Vagina (tissue), 2 donors: ENCODE measurements at regions not wholly inside any gene's neighbourhood (a gene's known extent, or its start where the extent isn't known, plus 50 kb on each side); places are given as distances from the start of the nearest gene placed in this dataset.

Experiments
- DNase-seq, 2 donors: peaks; one replicate each; pipeline ENCODE4 v3.0.0-alpha.2; 2017; ENCODE audit errors: extremely low spot score in 2 of 2
- H3K27ac ChIP-seq: fragments of 200-600 bp; sonication (generic); one replicate; pipeline ENCODE4 v1.5.1; 2019
- H3K27me3 ChIP-seq: fragments of 200-600 bp; sonication (generic); one replicate; pipeline ENCODE4 v1.5.1; 2019
- H3K36me3 ChIP-seq, 2 donors: fragments of 200-600 bp; sonication (generic); one replicate each; pipeline ENCODE4 v1.5.1; 2017 to 2019
- H3K4me1 ChIP-seq: fragments of 200-600 bp; sonication (generic); one replicate; pipeline ENCODE4 v1.5.1; 2019
- H3K4me3 ChIP-seq, 2 donors: fragments of 200-600 bp; sonication (generic); 1 replicate in 1 of 2; 2 replicates in 1 of 2; pipeline ENCODE4 v1.5.1; 2016 to 2019
- H3K9me3 ChIP-seq: fragments of 200-600 bp; sonication (generic); one replicate; pipeline ENCODE4 v1.5.1; 2019
- POLR2A ChIP-seq, 2 donors: fragments of 450-650 bp; IDR thresholded peaks; one replicate each; pipeline ENCODE4 v1.6.1; 2017; ENCODE audit warnings: antibody characterized with exemption in 2 of 2, mild to moderate bottlenecking in 2 of 2, moderate library complexity in 2 of 2
- POLR2AphosphoS5 ChIP-seq, 2 donors: sonication (generic); formaldehyde crosslinking; IDR thresholded peaks; one replicate each; pipeline ENCODE4 v1.9.0; 2017; ENCODE audit warnings: antibody characterized with exemption in 2 of 2, mild to moderate bottlenecking in 2 of 2, low read depth in 1 of 2; ENCODE audit not compliant: insufficient read depth in 1 of 2
- intact Hi-C: fragments of 100-400 bp; cut with DNase I; formaldehyde crosslinking; loops from one replicate; pipeline ENCODE4 v1.15.1; 2023
- TF ChIP-seq, protein P1 (sequence below), 3 experiments: fragments of 450-650 bp in 2 of 3; fragments of 200-600 bp in 1 of 3; sonication (generic) in 1 of 3; IDR thresholded peaks; one replicate each; pipeline ENCODE4 v1.5.1; 2017 to 2019; ENCODE audit warnings: antibody characterized with exemption in 3 of 3, mild to moderate bottlenecking in 2 of 3, moderate library complexity in 2 of 3

DNA sequence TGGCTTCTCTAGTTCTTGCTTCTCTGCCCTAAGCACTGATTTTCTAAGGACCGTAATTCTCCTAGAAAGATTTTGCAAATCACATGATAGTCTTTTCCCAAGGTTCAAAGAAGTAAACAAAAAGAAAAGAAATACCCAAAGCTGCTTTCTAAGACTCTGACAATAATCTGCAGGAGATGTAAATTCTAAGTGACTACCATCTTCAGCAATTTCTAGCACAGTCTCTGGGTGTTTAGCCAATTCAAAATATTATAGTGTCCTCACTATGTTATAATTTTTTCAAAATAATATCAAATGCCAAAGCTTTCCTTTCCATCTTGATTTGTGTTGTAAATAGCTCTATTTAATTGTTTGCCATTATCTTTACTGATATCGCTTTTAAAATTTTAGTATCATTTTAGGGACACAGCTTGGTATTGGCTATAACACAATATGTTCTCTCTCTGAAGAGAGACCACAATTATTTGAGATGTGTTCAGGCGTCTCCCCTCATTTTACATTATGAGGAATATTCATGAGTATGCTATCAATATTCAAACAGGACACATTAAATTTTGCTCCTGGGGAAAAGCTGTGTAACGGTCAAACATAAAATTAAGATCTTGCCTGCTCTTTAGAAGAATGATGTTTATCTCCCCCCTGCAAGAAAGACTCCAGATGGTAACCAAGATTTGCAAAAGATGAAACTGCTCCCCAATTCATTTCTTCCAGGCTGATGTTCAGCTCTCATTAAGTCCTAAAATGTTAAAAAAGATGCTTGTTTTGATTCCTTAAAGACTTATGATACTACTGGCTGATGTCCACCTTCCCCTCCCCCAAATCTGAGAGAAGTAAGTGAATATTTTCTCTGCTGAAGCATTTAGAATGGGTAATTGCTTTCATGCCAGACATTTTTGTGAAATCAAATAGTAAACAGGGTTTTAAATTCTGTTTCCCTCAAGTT is 191.9 kb upstream of the WDR11 start:
- DNase-seq = no peak
- Histone ChIP-seq H3K4me1 (no peaks in the 10 kb centered on the region), H3K27ac (no peak overlapping the region), H3K9me3 (no peaks in the 10 kb centered on the region), H3K27me3 (no peaks in the 10 kb centered on the region), H3K36me3 (no peaks in the 10 kb centered on the region), H3K4me3 (no peak overlapping the region)
- intact Hi-C loops = no loop called here
- TF ChIP-seq POLR2A (IDR thresholded peaks at IDR 0.05) = no peak
- TF ChIP-seq, protein P1, sequence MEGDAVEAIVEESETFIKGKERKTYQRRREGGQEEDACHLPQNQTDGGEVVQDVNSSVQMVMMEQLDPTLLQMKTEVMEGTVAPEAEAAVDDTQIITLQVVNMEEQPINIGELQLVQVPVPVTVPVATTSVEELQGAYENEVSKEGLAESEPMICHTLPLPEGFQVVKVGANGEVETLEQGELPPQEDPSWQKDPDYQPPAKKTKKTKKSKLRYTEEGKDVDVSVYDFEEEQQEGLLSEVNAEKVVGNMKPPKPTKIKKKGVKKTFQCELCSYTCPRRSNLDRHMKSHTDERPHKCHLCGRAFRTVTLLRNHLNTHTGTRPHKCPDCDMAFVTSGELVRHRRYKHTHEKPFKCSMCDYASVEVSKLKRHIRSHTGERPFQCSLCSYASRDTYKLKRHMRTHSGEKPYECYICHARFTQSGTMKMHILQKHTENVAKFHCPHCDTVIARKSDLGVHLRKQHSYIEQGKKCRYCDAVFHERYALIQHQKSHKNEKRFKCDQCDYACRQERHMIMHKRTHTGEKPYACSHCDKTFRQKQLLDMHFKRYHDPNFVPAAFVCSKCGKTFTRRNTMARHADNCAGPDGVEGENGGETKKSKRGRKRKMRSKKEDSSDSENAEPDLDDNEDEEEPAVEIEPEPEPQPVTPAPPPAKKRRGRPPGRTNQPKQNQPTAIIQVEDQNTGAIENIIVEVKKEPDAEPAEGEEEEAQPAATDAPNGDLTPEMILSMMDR (IDR thresholded peaks at IDR 0.05) = no peak
- no peak for TF ChIP-seq POLR2AphosphoS5 (IDR thresholded peaks at IDR 0.05; ENCODE audit: insufficient read depth in 1 of 2, low read depth in 1 of 2)

DNA sequence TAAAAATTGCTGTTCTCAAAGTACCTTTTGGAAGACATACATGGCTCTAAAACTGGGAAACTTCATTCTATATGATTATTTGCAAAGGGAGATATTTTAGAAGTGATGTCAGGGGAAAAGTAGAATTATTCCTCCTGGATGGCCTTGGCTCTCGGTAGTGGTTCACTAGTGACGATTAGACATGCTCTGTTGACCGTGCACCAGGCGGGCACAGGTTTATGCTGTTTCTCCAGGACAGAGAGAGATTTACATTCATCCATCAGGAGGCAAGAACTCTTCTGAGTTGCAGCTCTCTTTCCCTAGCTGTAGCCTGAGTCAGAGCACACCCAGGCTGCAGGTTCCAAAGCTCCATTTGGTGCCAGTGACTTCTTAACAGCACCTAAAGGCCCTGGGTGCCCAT is 184.9 kb upstream of the WDR11 start:
- no peak for DNase-seq
- Histone ChIP-seq H3K27me3 (no peaks in the 10 kb centered on the region), H3K4me3 (no peak overlapping the region), H3K4me1 (no peaks in the 10 kb centered on the region), H3K9me3 (no peaks in the 10 kb centered on the region), H3K36me3 (no peaks in the 10 kb centered on the region), H3K27ac (no peak overlapping the region)
- TF ChIP-seq, protein P1 (IDR thresholded peaks at IDR 0.05) = no peak
- TF ChIP-seq POLR2A (IDR thresholded peaks at IDR 0.05) = no peak
- TF ChIP-seq POLR2AphosphoS5 (IDR thresholded peaks at IDR 0.05; ENCODE audit: insufficient read depth in 1 of 2, low read depth in 1 of 2) = no peak
- intact Hi-C loops = no loop called here

DNA sequence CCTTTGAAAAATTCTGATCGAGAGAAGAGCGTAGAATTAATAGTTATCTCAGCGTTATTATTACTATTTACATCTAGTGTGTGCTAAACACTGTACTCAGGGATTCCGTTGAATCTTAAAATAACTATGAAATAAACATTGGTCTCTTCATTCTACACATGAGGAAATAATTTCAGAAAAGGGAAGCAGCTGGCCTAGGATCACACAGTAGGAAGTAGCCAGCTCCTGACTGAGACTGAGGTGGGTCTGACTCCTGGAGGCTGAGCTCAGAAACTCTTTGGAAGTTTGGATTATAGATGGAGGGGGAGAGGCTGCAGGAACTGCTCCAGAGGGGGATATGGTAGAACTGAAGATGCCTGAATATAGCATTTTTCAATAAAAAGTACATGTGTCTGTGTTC is 183.9 kb upstream of the WDR11 start:
- Histone ChIP-seq H3K27ac (no peak overlapping the region), H3K4me3 (no peak overlapping the region), H3K36me3 (no peaks in the 10 kb centered on the region), H3K9me3 (no peaks in the 10 kb centered on the region), H3K27me3 (no peaks in the 10 kb centered on the region), H3K4me1 (no peaks in the 10 kb centered on the region)
- DNase-seq = no peak
- no peak for TF ChIP-seq POLR2A (IDR thresholded peaks at IDR 0.05)
- TF ChIP-seq, protein P1 (IDR thresholded peaks at IDR 0.05) = no peak
- intact Hi-C loops = no loop called here

DNA sequence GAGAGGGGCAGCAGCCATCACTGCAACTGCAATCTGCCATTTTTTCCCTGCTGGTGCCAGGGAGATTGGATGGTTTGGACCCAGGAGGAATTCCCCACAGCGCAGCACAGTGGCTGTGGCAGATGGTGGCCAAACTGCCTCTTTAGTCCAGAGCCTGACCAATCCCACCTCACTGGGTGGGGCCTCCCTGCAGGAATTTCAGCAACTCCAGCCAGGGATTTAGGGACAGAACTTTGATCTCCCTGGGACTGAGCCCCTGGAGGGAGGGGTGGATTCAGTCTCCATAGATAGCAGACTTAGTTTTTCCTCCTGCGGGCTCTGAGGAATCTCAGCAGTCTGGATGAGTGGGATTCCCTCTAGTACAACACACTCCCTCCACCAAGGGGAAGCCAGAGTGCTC is 179.7 kb upstream of the WDR11 start:
- no peaks in the 10 kb centered on the region for H3K4me1 ChIP-seq
- intact Hi-C loops = no loop called here
- TF ChIP-seq POLR2AphosphoS5 (IDR thresholded peaks at IDR 0.05; ENCODE audit: insufficient read depth in 1 of 2, low read depth in 1 of 2) (no peak), POLR2A (IDR thresholded peaks at IDR 0.05) (no peak)
- TF ChIP-seq, protein P1 (IDR thresholded peaks at IDR 0.05) = no peak
- DNase-seq = no peak
- H3K4me3 ChIP-seq = no peak overlapping the region
- H3K9me3 ChIP-seq = no peaks in the 10 kb centered on the region
- no peaks in the 10 kb centered on the region for H3K36me3 ChIP-seq
- H3K27ac ChIP-seq = no peak overlapping the region
- no peaks in the 10 kb centered on the region for H3K27me3 ChIP-seq

DNA sequence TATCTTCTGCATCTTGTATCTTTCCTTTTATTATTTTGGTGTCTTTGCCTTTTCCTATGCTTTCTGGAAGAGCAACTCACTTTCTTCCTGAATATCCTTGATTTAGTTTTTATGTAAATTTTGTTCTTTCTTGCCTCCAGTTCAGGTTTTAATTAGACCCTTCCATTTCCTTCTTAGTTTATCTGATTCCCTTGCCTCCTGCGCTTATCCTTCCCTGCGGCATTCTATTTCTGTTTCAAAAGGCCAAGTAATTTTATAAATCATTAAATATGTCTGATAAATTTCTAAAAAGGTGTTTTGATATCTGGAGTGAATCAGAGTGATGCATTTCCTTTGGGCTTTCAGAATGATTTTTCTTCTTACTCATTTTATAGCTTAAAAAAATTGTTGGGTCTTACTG is 167.7 kb upstream of the WDR11 start:
- intact Hi-C loops = no loop called here
- TF ChIP-seq POLR2A (IDR thresholded peaks at IDR 0.05) (no peak), POLR2AphosphoS5 (IDR thresholded peaks at IDR 0.05; ENCODE audit: insufficient read depth in 1 of 2, low read depth in 1 of 2) (no peak)
- TF ChIP-seq, protein P1 (IDR thresholded peaks at IDR 0.05) = no peak
- no peak for DNase-seq

More for the DNA sequence above, 167.7 kb upstream of the WDR11 start:
- Histone ChIP-seq H3K4me3 (no peak overlapping the region), H3K9me3 (peaks cover under 1% of the 10 kb centered on the region), H3K27ac (no peak overlapping the region), H3K4me1 (no peaks in the 10 kb centered on the region), H3K36me3 (no peaks in the 10 kb centered on the region), H3K27me3 (no peaks in the 10 kb centered on the region)
